Stimulated activated CD8-positive, alpha-beta memory T cell treated with anti-CD3 and anti-CD28 coated beads, Interleukin-15, amount 100 ng/mL, for 4 hours (primary cell): ENCODE measurements at regions not wholly inside any gene's neighbourhood (a gene's known extent, or its start where the extent isn't known, plus 50 kb on each side); places are given as distances from the start of the nearest gene placed in this dataset.
"Not testable (repeated sequence)": the region's sequence is repeated elsewhere in the genome, so short reads cannot be mapped to it uniquely, and the experiment has no call there.

Experiments used
- DNase-seq, 2 donors: peaks; one replicate each; pipeline ENCODE4 v3.0.0-alpha.2; 2020; ENCODE audit warnings: low read depth in 2 of 2

DNA sequence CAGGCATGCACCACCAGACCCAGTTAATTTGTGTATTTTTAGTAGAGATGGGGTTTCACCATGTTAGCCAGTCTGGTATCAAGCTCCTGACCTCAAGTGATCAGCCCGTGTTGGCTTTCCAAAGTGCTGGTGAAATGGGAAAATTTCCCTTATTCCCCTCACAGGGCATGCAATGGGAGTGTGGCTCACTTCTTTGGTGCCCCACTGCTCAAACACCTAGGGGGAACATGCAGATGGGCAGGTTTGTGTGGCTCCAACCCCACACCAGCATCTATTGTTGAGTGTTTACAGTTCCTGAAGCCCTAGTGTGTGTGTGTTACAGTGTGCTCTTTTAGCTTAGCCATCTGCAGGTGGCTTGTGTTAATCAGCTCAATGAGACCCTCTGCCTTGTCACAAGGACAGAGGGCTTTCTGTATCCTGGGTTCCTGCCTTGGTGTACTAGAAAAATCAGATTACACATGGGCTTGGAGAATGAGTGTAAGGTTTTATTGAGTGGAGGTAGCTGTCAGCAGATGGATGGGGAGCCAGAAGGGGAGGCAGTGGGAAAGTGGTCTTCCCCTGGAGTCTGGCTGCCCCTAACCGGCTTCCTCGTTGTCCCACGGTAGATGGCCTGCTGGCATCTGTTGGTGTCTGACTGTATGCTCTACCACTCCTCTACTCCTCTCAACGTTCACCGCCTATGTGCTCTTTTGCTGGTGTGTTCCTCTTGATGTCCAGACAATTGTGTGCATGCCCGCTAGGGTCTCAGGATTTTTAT, 248.1 kb upstream of the CBLB start:
- no peak for DNase-seq

DNA sequence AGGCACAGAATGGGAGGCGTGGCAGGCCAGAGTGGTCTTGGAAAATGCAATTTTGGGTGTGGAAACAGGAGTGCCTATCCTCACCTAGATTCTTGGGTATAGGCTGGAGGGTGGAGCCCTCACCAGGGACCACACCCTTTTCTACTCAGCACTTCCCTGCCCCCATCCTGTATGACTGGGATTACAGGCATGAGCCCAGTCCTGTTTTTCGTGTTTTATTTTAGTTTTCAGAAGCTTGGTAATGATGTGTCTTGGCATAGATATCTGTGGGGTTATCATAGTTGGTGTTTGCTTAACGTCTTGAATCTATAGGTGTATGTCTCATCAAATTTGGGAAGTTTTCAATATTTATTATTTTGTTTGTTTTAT, 248.7 kb upstream of the CBLB start:
- no peak for DNase-seq

DNA sequence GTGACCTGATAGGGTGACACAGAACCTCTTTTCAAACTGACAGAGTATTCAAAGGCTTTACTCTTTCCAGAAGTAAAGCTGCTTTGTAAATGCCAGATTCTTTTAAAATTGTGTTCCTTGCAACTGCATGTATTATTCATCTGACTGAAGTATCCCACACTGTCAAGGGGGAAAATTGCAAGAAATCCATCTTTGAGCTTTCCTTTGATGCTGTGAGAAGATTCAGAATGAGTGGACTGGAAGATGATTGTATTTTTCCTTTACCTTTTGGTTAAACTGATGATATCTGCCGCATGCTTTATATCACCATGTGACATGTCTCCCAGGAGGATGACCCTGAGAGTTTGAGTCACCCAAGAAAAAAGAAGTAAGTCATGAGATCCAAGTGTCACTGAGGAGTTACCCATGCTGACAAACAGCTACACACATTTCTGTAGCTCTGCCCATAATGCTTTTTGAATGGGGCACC, 250.8 kb upstream of the CBLB start:
- peak in 1 of 2 donors; percentile 6 for DNase-seq

DNA sequence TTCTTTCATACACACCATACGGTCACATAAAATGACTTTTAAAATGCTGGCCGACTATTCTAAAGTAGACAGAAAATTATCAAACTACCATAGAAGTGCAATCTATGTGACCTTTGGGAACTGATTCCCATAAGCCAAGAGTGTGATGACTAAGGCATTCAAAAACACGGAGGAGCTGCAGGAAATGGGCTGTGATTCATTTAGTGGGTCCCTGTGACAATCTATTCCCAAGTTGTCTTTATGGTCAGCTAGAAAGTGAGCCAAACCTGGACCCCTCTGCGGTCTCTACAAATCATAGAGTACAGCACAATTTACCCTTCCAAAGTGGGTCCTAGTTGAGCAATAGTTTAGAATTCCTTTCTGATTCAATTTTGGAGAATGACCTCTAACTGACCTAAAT, 251.5 kb upstream of the CBLB start:
- DNase-seq, result no peak

DNA sequence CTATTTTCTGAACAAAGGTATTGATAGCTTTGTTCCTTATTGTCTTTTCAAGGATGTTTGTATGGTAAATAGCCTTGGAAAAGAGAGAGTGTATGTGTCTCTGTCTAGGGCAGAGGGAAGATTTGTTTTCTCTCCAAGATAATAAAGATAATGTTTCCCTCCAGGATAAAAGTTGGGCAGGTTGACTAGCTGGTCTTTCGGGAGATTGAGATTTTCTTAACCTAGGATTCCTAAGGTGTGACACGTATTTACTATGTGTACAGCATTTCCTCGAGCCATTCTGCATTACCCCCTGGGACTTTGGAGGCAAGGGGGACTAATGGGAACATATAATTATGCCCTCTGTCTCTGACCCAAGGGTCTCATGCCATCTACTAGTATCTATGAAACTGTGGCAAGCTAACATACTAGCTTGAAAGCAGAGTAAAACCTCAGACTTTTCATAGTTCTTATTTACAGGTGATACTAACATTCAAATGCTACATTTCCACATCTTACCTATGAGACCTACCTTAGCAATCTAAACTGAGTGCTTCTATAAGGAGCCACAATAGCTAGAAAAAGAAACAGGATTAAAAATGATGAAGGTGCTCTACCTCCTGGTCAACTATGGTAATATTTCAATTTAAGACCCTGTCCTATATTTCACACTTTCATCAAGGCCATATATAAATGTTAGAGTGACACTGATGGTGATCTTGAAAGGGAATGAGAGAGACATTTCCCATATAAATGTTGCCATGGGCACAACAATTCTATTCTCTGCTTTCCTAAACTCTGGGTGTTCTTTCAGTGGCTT, 252.9 kb upstream of the CBLB start:
- DNase-seq, result no peak

DNA sequence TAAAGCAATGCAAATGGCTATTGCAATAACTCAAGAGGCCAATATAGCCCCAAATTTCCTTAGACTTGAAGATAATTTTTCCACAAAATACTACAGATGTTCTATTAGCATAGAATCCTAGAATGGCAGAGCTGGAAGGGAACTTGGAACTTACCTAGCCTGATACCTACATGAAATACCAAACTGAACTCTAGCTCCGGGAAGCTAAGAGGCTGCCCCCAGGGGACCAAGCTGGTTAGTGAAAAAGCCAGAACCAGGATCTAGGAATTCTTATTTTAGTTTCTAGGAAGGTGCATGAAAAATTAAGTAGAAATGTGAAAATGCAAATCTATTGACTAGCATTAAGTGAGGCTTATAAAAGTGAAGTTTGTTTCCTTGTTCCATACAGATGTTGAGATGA, 256.0 kb upstream of the CBLB start:
- DNase-seq, result no peak

DNA sequence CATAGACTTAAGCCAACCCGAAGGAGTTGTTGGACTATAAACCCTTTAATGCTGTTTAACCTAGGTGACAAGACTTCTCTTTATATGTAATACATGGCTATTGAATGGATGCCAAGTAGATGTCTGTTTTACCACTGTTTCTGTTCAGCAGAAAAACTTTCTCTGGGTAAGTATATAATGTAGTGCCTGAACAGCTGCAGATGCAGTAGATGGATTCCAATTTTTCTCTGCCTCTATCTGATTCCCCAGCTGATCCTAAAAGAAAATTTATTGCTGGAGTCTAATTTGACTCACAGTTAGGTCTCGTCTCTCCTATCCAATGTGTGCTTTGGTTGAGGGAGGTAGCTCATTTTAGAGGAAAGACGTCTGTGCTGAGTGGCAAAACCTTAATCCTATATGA, 256.5 kb upstream of the CBLB start:
- DNase-seq, result no peak

DNA sequence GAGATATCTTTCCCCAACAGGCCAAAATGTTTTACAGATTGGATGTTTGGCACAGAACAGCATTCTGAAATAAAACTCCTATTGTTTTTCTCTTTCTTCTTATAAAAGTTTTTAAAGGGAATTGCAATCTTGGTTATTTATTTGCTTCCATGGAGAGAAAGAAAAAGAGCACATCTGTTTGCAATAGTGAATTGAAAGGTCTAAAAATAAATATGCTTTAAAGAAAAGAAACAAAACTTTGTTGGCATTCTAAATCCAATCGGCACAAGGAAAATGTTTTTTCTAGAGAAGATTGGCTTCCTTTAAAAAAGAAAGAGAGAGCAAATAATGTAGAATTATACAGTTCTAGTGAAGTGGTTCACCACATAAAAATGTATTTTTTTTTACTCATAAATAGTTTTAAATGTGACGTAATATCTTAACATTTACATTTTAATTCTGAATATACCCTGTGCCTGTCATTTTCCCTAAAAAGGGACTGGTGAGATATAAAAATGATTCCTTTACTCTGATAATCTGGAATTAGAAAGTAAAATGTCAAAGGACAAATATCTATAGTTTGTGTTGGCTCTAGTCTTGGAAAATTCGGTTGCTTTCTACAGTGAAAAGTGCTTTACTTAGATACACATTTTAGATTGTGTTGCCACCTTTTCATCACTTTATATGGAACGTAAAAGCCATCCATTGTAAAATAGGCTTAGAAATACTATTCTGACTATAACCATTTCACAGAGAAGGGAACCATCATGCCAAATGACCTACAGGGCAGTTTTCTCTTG, 257.4 kb upstream of the CBLB start:
- no peak for DNase-seq

DNA sequence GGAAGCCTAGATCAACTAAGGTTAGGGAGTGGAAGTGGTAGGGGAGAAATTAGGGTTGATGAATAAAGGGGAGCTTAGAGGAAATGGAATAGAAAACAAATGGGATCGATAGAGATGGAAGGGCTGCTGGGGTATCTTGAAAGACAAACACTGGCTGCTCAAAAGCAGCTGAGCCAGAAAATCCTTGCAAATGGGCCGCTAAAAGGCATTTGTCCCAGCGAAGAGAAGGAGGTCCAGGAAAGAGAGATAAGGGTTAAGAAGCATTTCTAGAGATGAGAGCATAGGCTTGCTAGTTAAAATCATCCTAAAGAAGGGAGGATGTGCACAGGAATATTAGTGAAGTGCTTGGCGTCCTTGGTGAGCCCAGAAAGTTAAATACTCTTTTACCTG, 258.0 kb upstream of the CBLB start:
- no peak for DNase-seq

DNA sequence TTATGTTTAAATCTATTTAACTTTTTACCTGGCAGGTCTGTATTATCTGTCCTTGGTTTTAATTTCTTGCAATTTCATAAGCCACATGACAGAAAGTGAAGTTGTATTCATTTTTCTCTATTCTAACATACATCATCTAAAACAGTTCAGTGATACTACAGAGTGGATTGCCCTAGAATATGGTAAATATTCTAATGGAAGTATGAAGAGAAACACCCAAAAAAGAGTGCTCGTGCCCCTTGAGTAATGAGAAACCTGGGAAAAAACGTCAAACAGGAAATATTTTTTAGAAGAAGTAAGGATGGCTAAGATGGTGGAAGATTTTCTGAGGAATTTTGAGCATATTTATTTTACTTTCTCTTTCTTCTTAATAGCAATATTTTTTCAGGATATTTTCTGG, 261.1 kb upstream of the CBLB start:
- no peak for DNase-seq

DNA sequence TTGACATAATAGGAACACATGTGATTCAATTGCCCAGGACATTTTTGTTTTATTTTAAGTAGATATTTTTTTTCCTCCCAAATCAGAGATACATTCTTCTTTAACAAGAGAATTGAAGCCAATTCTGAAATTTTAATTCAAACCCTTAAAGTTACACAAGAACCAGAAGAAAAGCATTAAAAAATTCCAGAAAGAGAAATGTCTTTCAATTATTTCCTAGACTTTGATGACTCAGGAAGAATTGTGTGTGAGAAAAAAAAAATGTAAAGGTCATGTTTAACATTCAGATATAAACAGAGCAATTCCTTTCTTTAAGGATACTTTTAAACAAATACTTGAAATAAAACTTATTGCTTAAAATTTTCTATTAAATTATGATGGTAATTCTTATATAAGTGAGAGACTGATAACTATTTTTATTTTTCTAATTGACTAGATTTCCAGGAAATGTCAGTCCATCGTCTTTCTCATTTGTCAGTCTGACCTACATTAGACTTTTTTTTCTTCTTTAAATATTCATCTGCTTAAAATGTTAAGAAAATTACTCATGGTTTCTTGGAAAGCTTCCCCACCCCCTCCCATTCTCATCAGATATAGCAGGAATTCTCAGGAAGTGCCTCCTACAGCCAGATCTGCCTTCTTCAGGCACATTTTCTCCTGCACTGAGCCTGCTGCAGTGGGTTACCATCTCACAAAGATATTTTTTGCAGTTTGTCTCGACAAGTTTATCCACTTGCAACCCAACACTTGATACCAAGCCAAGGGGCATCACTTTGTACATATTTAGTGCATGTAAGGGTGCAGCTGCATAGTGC, 261.8 kb upstream of the CBLB start:
- no peak for DNase-seq

DNA sequence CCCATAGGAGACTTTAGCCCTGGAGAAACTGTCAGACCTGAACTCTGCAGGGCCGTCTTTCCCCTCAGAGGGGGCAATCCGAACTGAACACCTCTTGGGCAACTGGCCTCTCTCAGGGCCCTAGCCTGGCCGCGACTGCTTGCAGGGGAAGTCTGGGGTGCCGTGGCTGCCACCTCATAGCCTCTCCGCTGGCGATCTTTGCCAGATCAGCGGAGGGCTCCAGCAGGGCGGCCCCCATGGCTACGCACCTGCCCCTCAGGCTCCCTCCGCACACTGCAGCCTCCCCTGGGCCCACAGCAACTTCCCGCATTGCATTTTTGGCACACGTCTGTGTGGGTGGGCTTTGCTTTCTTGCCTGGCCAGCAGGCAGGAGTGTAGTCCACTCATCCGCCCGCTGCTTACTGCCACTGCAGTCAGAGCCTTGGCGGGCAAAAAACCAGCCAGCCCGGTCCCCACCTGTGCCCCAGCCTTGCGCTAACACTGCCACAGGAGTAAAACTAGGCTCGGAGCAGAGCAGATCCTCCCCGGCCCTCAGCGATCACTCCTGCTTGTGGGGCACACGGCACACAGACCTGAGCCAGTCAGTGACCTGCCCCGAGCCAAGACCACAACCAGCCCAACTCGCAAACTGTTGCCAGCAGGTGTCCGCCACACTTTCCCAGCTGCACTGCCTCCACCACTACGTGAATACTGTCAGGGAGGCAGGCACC, 266.8 kb upstream of the CBLB start:
- no peak for DNase-seq

DNA sequence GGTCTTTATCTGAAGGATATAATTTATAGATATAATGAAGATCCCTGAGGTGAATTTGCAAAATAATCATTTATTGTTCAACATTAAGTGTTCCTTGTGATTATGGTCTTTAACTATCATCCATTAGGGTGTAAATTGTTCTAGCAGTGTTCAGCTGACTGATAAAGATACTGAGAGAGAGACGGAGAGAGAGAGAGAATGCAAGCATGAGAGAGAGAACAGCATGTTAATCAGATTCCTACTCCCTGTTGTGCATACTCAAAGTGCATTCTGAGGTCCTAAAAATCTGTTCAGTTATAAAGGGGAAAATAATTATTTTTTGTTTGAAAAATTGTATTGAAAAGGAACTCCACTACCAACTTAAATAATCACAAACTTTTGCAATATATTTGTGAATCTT, 271.0 kb upstream of the CBLB start:
- no peak for DNase-seq

DNA sequence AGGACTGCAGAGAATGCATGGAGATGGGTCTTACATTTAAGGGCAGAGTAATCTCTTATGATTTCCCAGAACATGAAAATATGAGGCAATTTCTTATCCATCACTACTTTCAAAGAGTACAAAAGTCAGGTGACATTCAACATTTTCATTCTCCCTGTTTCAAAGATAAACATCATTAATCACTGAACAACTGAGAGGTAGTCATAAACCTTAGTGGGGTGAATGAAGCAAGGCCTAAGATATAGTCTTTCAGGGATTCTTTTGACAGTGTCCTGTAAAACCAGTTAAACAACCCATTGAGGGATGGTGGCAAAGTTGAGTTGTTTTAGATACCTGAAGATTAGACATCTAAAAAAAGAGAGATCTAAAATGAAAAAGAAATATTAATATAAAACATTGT, 271.6 kb upstream of the CBLB start:
- no peak for DNase-seq

DNA sequence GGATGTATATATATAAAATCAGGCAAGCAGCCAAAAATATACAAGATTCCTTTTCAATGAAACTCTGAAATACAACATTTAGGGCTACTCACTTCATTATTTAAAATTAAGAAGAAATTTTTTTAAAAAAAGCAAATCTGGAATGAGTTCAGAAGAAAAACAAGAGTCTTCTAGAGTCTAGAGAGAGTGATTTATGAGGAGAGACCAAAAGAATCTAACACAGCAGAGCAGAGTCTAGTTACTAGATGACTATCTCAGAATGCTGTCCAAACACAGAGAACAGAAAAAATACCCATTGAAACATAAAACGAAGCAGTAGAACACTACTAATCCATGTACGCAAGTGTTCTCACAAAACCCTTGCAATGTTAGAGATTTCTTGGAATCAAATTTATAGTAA, 275.2 kb upstream of the CBLB start:
- DNase-seq, result no peak

DNA sequence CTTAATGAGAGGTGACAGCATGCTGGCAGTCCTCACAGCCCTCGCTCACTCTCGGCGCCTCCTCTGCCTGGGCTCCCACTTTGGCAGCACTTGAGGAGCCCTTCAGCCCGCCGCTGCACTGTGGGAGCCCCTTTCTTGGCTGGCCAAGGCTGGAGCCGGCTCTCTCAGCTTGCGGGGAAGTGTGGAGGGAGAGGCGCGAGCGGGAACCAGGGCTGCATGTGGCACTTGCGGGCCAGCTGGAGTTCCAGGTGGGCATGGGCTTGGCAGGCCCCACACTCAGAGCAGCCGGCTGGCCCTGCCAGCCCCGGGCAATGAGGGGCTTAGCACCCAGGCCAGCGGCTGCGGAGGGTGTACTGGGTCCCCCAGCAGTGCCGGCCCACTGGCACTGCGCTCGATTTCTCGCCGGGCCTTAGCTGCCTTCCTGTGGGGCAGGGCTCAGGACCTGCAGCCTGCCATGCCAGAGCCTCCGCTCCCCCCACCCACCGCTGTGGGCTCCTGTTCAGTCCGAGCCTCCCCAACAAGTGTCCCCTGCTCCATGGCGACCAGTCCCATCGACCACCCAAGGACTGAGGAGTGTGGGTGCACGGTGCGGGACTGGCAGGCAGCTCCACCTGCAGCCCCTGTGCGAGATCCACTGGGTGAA, 279.7 kb upstream of the CBLB start:
- DNase-seq, result not testable (repeated sequence)

DNA sequence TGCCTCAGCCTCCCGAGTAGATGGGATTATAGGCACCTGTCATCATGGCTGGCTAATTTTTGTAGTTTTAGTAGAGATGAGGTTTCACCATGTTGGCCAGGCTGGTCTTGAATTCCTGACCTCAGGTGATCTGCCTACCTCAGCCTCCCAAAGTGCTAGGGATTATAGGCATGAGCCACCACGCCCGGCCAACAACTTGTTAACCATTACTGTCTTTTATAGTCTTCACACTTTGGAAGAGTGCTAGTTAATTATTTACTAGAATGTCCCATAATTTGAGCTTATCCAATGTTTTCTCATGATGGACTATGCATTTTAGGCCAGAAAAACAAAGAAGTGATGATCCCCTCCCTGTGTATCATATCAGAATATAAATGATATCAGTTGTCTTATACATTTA, 288.6 kb upstream of the CBLB start:
- DNase-seq, result no peak

DNA sequence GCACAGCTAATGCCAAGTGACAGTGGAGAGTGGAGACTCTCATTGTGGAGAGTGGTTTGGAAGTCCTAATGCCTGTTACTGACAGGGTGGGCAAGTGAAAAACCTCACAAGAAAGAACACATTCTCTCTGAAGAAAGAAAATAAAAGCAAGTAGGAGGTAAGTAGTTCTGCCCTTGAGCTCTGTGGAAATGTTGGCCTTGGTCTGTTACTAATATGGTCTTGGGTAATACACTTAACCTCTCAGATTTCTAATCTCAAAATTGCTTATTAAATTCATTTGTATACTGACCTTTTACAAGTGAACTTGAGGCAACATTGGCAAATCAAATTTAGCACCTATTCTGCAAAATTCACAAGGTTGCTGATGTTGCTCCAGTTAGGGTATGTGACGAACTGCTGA, 291.6 kb upstream of the CBLB start:
- DNase-seq, result no peak

DNA sequence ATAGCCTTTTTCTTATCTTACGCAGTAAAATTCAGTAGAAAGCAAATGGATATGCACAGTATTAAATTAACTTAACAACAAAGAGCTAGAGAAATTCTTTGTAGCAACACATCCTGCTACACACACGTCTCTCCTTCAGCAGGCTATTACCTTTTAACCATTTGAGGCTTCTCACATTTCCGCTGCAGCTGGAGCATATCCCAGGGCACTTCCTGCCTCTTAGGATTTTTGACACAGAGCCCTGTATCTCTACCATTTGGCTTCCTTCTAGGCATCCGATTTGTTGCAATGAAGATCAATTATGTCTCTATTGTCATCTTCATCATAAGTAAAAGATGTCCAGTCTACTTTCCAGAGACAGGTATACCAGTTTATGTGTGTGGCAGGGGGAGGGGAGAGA, 292.4 kb upstream of the CBLB start:
- DNase-seq, result no peak

DNA sequence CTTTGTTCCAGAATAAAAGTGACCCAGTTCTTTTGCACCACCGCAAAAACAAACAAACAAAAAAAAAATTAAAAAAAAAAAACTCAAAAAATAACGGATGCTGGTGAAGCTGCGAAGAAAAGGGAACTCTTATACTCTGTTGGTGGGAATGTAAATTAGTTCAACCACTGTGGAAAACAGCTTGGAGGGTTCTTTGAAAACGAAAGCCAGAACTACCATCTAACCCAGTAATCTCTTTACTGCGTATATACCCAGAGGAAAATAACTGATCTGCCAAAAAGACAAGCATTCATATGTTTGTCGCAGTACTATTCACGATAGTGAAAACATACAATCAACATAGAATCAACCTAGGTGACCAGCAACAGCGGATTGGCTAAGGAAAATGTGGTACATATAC, 298.9 kb upstream of the CBLB start:
- no peak for DNase-seq
